Mesendoderm (in vitro differentiated cells): ENCODE measurements at regions not wholly inside any gene's neighbourhood (a gene's known extent, or its start where the extent isn't known, plus 50 kb on each side); places are given as distances from the start of the nearest gene placed in this dataset.

Experiments
- DNase-seq: peaks from one replicate; pipeline ENCODE4 v3.0.0; 2013
- H2AK5ac ChIP-seq: 2 replicates; pipeline ENCODE4 v1.6.1; 2013; ENCODE audit warnings: low read length, inconsistent platforms
- H2BK120ac ChIP-seq: 2 replicates; pipeline ENCODE4 v1.6.1; 2013; ENCODE audit warnings: low read depth, mild to moderate bottlenecking, low read length, moderate library complexity, mixed read lengths
- H2BK15ac ChIP-seq: replicated peaks from 2 replicates; pipeline ENCODE4 v1.6.1; 2013; ENCODE audit warnings: low read depth, mild to moderate bottlenecking, moderate library complexity
- H2BK5ac ChIP-seq: 2 replicates; pipeline ENCODE4 v1.6.1; 2013; ENCODE audit warnings: low read length, inconsistent platforms
- H3K18ac ChIP-seq: 2 replicates; pipeline ENCODE4 v1.6.1; 2013; ENCODE audit warnings: mild to moderate bottlenecking, low read length, mixed read lengths
- H3K23ac ChIP-seq: one replicate; pipeline ENCODE4 v1.6.1; 2013; ENCODE audit warnings: low read length
- H3K27ac ChIP-seq: 2 replicates; pipeline ENCODE4 v1.5.1; 2013; ENCODE audit warnings: low read depth, mild to moderate bottlenecking, inconsistent platforms, low read length, moderate library complexity
- H3K27me3 ChIP-seq: 2 replicates; pipeline ENCODE4 v1.6.1; 2013; ENCODE audit warnings: low read length, control low read depth, mild to moderate bottlenecking, inconsistent platforms; ENCODE audit not compliant: insufficient read depth, poor library complexity
- H3K36me3 ChIP-seq: 2 replicates; pipeline ENCODE4 v1.6.1; 2013; ENCODE audit warnings: low read length, inconsistent platforms; ENCODE audit not compliant: control insufficient read depth, insufficient read depth
- H3K4ac ChIP-seq: one replicate; pipeline ENCODE4 v1.6.1; 2013; ENCODE audit warnings: low read depth, mild to moderate bottlenecking, low read length, moderate library complexity
- H3K4me1 ChIP-seq: 2 replicates; pipeline ENCODE4 v1.6.1; 2013; ENCODE audit warnings: low read depth, low read length, inconsistent platforms; ENCODE audit not compliant: control insufficient read depth
- H3K4me2 ChIP-seq: 2 replicates; pipeline ENCODE4 v1.6.1; 2013; ENCODE audit warnings: low read length
- H3K4me3 ChIP-seq: 2 replicates; pipeline ENCODE4 v1.5.1; 2013; ENCODE audit warnings: mild to moderate bottlenecking, low read length
- H3K56ac ChIP-seq: one replicate; pipeline ENCODE4 v1.6.1; 2013; ENCODE audit warnings: low read length
- H3K79me1 ChIP-seq: 2 replicates; pipeline ENCODE4 v1.6.1; 2013; ENCODE audit warnings: low read length, inconsistent platforms
- H3K79me2 ChIP-seq: 2 replicates; pipeline ENCODE4 v1.6.1; 2013; ENCODE audit warnings: mild to moderate bottlenecking, low read length; ENCODE audit not compliant: control insufficient read depth, insufficient read depth
- H3K9ac ChIP-seq: 2 replicates; pipeline ENCODE4 v1.6.1; 2013; ENCODE audit warnings: low read length, inconsistent platforms
- H4K5ac ChIP-seq: one replicate; pipeline ENCODE4 v1.6.1; 2013; ENCODE audit warnings: low read length
- H4K8ac ChIP-seq: one replicate; pipeline ENCODE4 v1.6.1; 2013; ENCODE audit warnings: low read depth, mild to moderate bottlenecking, control low read depth, low read length, moderate library complexity
- WGBS: extraction: QIAGEN DNeasy Blood & Tissue Kit; methylation state at CpG from one replicate; pipeline ENCODE4 v1.1.7; 2013; ENCODE audit warnings: low lambda C conversion rate, missing lambda C conversion rate; ENCODE audit not compliant: insufficient coverage; ENCODE audit errors: extremely low coverage; 5-methylcytosine and 5-hydroxymethylcytosine counted together

GRCh38 chr1:57549300-57549699, 125.4 kb upstream of the DAB1 start:
- no peak overlapping the region for H2BK120ac ChIP-seq
- peak overlapping the region; percentile 11 for H3K56ac ChIP-seq
- H2AK5ac ChIP-seq: no peak overlapping the region
- H3K4ac ChIP-seq: peak overlapping the region; percentile 11
- no peak overlapping the region for H3K27ac ChIP-seq
- H4K5ac ChIP-seq: no peak overlapping the region
- no peak overlapping the region for H2BK5ac ChIP-seq
- no peak for DNase-seq
- H3K4me2 ChIP-seq: no peak overlapping the region
- no peak overlapping the region for H2BK15ac ChIP-seq
- no peaks in the 10 kb centered on the region for H3K27me3 ChIP-seq
- no peak overlapping the region for H3K23ac ChIP-seq
- no peaks in the 10 kb centered on the region for H3K79me2 ChIP-seq
- peaks cover 21% of the 10 kb centered on the region for H3K4me1 ChIP-seq
- H3K18ac ChIP-seq: no peak overlapping the region
- no peaks in the 10 kb centered on the region for H3K36me3 ChIP-seq
- H3K4me3 ChIP-seq: no peak overlapping the region
- H3K79me1 ChIP-seq: no peaks in the 10 kb centered on the region
- no CpG with 5 or more reads among the region's 4 CpGs for WGBS
- H3K9ac ChIP-seq: no peak overlapping the region
- no peak overlapping the region for H4K8ac ChIP-seq

- DNase-seq: peak; percentile 54
- H3K27me3 ChIP-seq: no peaks in the 10 kb centered on the region
- H3K9ac ChIP-seq: no peak overlapping the region
- H3K23ac ChIP-seq: no peak overlapping the region
- H3K56ac ChIP-seq: no peak overlapping the region
- H3K4ac ChIP-seq: no peak overlapping the region
- peaks cover 9% of the 10 kb centered on the region for H3K4me1 ChIP-seq
- no peak overlapping the region for H2BK15ac ChIP-seq
- H3K79me2 ChIP-seq: no peaks in the 10 kb centered on the region
- no peak overlapping the region for H2BK5ac ChIP-seq
- H3K4me3 ChIP-seq: no peak overlapping the region
- no peak overlapping the region for H4K5ac ChIP-seq
- H3K27ac ChIP-seq: no peak overlapping the region
- H3K4me2 ChIP-seq: no peak overlapping the region
- H4K8ac ChIP-seq: no peak overlapping the region
- no peaks in the 10 kb centered on the region for H3K36me3 ChIP-seq
- WGBS: no CpG with 5 or more reads among the region's 5 CpGs
- H3K79me1 ChIP-seq: no peaks in the 10 kb centered on the region
- no peak overlapping the region for H3K18ac ChIP-seq
- H2AK5ac ChIP-seq: no peak overlapping the region
- no peak overlapping the region for H2BK120ac ChIP-seq
Observed at GRCh38 chr1:57546549-57547330, 122.9 kb upstream of the DAB1 start.

- no peak for DNase-seq
- no peak overlapping the region for H2AK5ac ChIP-seq
- no peak overlapping the region for H3K9ac ChIP-seq
- H3K18ac ChIP-seq: no peak overlapping the region
- H3K27me3 ChIP-seq: no peaks in the 10 kb centered on the region
- H2BK5ac ChIP-seq: no peak overlapping the region
- H3K23ac ChIP-seq: no peak overlapping the region
- no peak overlapping the region for H2BK120ac ChIP-seq
- no CpG with 5 or more reads among the region's 2 CpGs for WGBS
- no peaks in the 10 kb centered on the region for H3K36me3 ChIP-seq
- no peak overlapping the region for H3K4me3 ChIP-seq
- no peak overlapping the region for H2BK15ac ChIP-seq
- H4K5ac ChIP-seq: no peak overlapping the region
- no peak overlapping the region for H3K4ac ChIP-seq
- H3K79me2 ChIP-seq: no peaks in the 10 kb centered on the region
- H3K79me1 ChIP-seq: no peaks in the 10 kb centered on the region
- no peak overlapping the region for H3K27ac ChIP-seq
- H3K4me1 ChIP-seq: peaks cover 2% of the 10 kb centered on the region
- no peak overlapping the region for H4K8ac ChIP-seq
- H3K56ac ChIP-seq: no peak overlapping the region
- no peak overlapping the region for H3K4me2 ChIP-seq
Observed at GRCh38 chr1:57544345-57544744, 120.5 kb upstream of the DAB1 start.

GRCh38 chr1:57536749-57537423, 113.0 kb upstream of the DAB1 start:
- H3K4me3 ChIP-seq: no peak overlapping the region
- WGBS: no CpG with 5 or more reads among the region's 5 CpGs
- H3K36me3 ChIP-seq: no peaks in the 10 kb centered on the region
- no peak overlapping the region for H2BK120ac ChIP-seq
- H3K9ac ChIP-seq: no peak overlapping the region
- no peak overlapping the region for H3K4ac ChIP-seq
- H2AK5ac ChIP-seq: no peak overlapping the region
- no peak overlapping the region for H3K23ac ChIP-seq
- no peak overlapping the region for H4K8ac ChIP-seq
- H3K79me2 ChIP-seq: no peaks in the 10 kb centered on the region
- H3K56ac ChIP-seq: no peak overlapping the region
- peak overlapping the region; percentile 60 for H3K18ac ChIP-seq
- no peak overlapping the region for H2BK15ac ChIP-seq
- H3K27me3 ChIP-seq: no peaks in the 10 kb centered on the region
- no peaks in the 10 kb centered on the region for H3K79me1 ChIP-seq
- no peak overlapping the region for H3K27ac ChIP-seq
- no peak overlapping the region for H3K4me2 ChIP-seq
- no peak overlapping the region for H2BK5ac ChIP-seq
- peaks cover 3% of the 10 kb centered on the region for H3K4me1 ChIP-seq
- H4K5ac ChIP-seq: no peak overlapping the region
- no peak for DNase-seq

GRCh38 chr1:57532299-57532698, 108.4 kb upstream of the DAB1 start:
- no peak overlapping the region for H2BK5ac ChIP-seq
- H3K9ac ChIP-seq: no peak overlapping the region
- H2BK15ac ChIP-seq: no peak overlapping the region
- H3K79me2 ChIP-seq: no peaks in the 10 kb centered on the region
- H2BK120ac ChIP-seq: no peak overlapping the region
- H3K27ac ChIP-seq: no peak overlapping the region
- no peak overlapping the region for H2AK5ac ChIP-seq
- no peak overlapping the region for H3K4me2 ChIP-seq
- no peaks in the 10 kb centered on the region for H3K27me3 ChIP-seq
- no peak overlapping the region for H4K5ac ChIP-seq
- H3K18ac ChIP-seq: peak overlapping the region; percentile 28
- no peak overlapping the region for H3K56ac ChIP-seq
- H3K4me1 ChIP-seq: peaks cover 3% of the 10 kb centered on the region
- H3K4me3 ChIP-seq: no peak overlapping the region
- no peaks in the 10 kb centered on the region for H3K79me1 ChIP-seq
- H3K36me3 ChIP-seq: no peaks in the 10 kb centered on the region
- H3K23ac ChIP-seq: no peak overlapping the region
- DNase-seq: peak; percentile 30
- H4K8ac ChIP-seq: no peak overlapping the region
- WGBS: no CpG with 5 or more reads among the region's 1 CpG
- no peak overlapping the region for H3K4ac ChIP-seq
